GM13976 (cell line): ENCODE measurements at regions not wholly inside any gene's neighbourhood (a gene's known extent, or its start where the extent isn't known, plus 50 kb on each side); places are given as distances from the start of the nearest gene placed in this dataset.

Experiments
- DNase-seq: peaks from one replicate; pipeline ENCODE4 v3.0.0; 2012; ENCODE audit warnings: low spot score
- in situ Hi-C: fragments of 300-500 bp; cut with MboI; formaldehyde crosslinking; loops from one replicate; pipeline ENCODE4 v1.12.0; 2022; ENCODE audit warnings: low sequenced_read_pairs, mixed read lengths, inconsistent platforms; ENCODE audit not compliant: unreplicated experiment
- TF ChIP-seq, protein P1 (sequence below): IDR thresholded peaks from 2 replicates; pipeline ENCODE4 v1.5.1; 2012; ENCODE audit warnings: borderline replicate concordance, mild to moderate bottlenecking; ENCODE audit not compliant: insufficient read depth; ENCODE audit errors: extremely low read depth, missing control alignments, control extremely low read depth

DNA sequence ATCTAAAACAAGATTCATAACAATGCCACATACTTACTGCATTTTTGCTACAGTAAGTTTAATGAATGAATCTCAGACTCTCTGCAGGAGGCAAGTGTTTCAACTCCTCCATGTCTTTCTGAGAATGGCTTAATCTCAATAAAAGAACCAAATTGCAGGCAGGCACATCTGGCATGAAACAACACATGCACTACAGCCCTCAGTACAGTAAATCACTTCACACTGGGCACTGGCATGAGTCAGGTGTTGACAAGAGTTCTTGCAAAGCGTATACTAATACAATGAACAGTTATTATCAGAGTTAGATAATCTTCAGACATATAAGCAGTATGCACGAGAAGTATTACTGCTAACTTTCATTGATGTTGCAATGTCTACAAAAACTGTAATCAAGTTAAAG, 1386.8 kb downstream of the MRPL39 start:
- in situ Hi-C loops = no loop called here
- TF ChIP-seq, protein P1, sequence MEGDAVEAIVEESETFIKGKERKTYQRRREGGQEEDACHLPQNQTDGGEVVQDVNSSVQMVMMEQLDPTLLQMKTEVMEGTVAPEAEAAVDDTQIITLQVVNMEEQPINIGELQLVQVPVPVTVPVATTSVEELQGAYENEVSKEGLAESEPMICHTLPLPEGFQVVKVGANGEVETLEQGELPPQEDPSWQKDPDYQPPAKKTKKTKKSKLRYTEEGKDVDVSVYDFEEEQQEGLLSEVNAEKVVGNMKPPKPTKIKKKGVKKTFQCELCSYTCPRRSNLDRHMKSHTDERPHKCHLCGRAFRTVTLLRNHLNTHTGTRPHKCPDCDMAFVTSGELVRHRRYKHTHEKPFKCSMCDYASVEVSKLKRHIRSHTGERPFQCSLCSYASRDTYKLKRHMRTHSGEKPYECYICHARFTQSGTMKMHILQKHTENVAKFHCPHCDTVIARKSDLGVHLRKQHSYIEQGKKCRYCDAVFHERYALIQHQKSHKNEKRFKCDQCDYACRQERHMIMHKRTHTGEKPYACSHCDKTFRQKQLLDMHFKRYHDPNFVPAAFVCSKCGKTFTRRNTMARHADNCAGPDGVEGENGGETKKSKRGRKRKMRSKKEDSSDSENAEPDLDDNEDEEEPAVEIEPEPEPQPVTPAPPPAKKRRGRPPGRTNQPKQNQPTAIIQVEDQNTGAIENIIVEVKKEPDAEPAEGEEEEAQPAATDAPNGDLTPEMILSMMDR = no peak
- no peak for DNase-seq

DNA sequence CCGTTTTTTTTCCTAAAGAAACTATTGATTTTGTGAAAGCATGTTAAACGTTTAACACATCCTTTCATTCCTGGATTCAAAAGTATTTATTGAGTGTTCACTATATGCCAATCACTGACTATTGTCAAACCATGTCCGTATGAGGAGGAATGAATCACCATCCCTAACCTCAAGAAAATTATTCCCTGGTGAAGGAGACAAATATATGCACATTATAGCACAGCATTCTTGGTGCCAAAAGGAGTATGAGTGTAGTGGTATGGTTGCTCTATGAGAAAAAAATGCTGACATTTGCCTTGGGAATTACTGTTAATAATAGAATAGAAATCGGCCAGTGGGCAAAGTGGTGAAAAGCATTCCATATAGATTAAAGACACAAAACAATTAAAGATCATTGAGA, 1390.1 kb downstream of the MRPL39 start:
- in situ Hi-C loops = no loop called here
- no peak for DNase-seq
- TF ChIP-seq, protein P1 = no peak

DNA sequence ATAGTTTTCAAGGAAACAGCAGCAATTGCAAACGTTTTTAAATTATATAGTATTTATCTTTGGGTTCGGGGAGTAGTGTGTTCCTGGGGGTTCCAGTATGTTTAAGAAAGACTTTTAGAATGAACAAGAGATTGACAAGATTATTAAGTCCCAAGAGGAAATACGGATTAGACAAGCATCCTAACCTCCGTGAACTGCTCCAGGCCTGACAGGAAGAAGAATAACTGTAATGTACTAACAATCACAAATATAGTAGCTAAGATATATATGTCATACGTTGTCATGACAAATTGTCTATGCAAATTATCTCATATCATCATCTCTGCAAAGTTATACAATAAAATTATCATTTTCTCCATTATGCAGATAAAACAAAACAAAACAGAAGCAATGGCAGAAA, 1397.2 kb downstream of the MRPL39 start:
- DNase-seq = no peak
- TF ChIP-seq, protein P1 = no peak
- in situ Hi-C loops = no loop called here

DNA sequence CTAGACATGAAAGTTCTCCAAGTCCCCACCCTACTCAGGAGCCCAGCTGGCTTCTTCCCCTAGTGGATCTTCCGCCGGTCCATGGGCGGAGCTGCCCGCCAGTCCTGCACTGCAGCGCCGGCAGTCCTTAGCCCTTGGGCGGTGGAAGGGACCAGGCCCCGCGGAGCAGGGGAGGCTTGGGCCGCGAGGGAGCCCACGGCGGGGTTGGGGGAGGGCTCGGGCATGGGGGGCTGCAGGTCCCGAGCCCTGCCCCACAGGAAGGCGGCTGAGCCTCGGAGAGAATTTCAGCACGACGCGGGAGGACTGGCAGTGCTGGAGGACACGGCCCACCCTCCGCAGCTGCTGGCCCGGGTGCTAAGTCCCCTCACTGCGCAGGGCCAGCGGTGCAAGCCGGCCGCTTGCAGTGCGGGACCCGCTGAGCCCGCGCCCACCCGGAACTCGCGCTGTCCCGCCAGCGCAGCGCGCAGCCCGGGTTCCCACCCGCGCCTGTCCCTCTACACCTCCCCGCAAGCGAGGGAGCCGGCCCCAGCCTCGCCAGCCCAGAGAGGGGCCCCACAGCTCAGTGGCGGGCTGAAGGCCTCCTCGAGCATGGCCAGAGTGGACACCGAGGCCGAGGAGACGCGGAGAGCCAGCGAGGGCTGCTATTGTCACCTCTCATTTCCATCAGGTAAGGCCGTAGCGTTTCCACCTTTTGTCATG, 1398.6 kb downstream of the MRPL39 start:
- TF ChIP-seq, protein P1 = no peak
- DNase-seq = no peak
- in situ Hi-C loops = no loop called here

DNA sequence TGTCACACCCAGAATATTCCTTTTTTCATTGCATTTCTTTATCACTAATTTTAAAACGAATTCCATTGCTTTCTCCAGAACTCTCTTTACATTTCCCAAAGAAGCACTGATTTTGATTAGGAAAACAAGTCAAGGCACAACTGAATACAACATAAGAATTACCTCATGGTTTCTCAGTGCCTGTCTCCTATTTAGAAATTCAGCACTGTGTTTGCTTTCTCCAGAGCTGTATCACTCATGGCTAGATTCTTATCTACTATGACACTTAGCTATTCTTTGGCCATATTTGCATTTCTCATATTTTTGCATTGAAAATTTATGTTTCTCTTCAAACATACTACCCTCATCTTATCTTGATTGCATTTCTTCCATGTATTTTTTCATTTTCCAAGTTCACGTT, 1402.0 kb downstream of the MRPL39 start:
- in situ Hi-C loops = no loop called here
- TF ChIP-seq, protein P1 = no peak
- no peak for DNase-seq

DNA sequence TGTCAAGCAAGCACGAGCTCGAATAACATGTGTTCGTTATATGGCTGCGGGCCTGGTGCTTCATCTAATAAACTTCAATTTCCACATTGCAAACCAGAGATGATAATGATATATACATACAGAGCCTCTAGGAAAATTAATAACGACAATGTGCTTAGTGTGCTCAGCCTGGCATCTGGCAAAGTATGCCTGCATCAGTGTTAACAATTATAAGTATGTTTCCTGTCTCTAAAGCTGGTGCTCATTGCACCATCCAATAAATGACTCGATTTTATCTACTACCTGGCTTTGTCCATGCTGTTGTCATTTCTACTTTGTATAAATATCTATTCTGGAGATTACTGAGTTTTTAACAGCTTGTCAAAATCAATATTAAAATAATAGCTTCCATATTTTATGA, 1402.6 kb downstream of the MRPL39 start:
- in situ Hi-C loops = no loop called here
- TF ChIP-seq, protein P1 = no peak
- DNase-seq = no peak
